ENCODE measurements at regions not wholly inside any gene's neighbourhood (a gene's known extent, or its start where the extent isn't known, plus 50 kb on each side); places are given as distances from the start of the nearest gene placed in this dataset.

GRCh38 chrX:23598575-23598974, 68.7 kb upstream of the PRDX4 start (continued):
- no peak for TF ChIP-seq ZNF274 (IDR thresholded peaks at IDR 0.05; ENCODE audit: borderline replicate concordance, low read depth, low read length)
- TF ChIP-seq IRF2 (CRISPR knock-in tag; IDR thresholded peaks at IDR 0.05), result no peak
- TF ChIP-seq PPARD (CRISPR knock-in tag; IDR thresholded peaks at IDR 0.05), result no peak
- no peak for TF ChIP-seq ZNF311 (CRISPR knock-in tag; IDR thresholded peaks at IDR 0.05)
- TF ChIP-seq SAFB (IDR thresholded peaks at IDR 0.05; ENCODE audit: borderline replicate concordance, low read depth, low read length), result no peak

DNA sequence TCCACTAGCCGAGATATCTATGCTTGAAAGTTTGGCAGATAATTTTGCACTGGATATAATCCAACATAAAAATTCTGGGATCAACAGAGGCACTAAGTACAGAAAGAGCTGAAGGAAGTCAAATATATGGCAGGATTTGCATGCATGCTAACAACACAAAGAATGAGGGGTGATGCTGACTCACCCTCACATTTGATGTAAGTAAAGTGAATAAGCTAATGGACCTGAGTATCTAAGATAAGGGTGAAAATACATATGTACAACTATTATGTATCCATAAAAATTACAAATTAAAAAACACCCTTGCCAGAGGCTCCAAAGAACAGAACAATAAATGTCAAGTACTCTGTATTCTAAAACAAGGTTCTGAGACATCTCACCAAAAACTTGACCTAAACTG, 63.8 kb upstream of the PRDX4 start:
- FAIRE-seq, result no peak
- CTCF ChIA-PET (ENCODE audit: low intra/inter-chr PET ratio), result no interaction called here
- no TSS peak for BruUV-seq (replicated peaks)

More for the DNA sequence above, 63.8 kb upstream of the PRDX4 start:
- Histone ChIP-seq H3K79me2 (ENCODE audit: control insufficient read depth, insufficient read depth, low read length) (no peaks in the 10 kb centered on the region), H2AFZ (ENCODE audit: low read depth, low read length) (no peak overlapping the region), H3K9ac (ENCODE audit: insufficient read depth in 1 of 2, low read depth in 2 of 2, low read length in 2 of 2) (no peak overlapping the region), H3K9me1 (ENCODE audit: control insufficient read depth, insufficient read depth, low read length) (no peaks in the 10 kb centered on the region), H3K4me1 (replicated peaks in 1 of 2; ENCODE audit: control insufficient read depth in 2 of 2, insufficient read depth in 2 of 2, low read length in 2 of 2) (no peaks in the 10 kb centered on the region), H3K4me2 (ENCODE audit: insufficient read depth, low read length) (no peak overlapping the region), H3K36me3 (ENCODE audit: control insufficient read depth, insufficient read depth, low read length) (no peaks in the 10 kb centered on the region), H3K9me3 (replicated peaks; ENCODE audit: control insufficient read depth, insufficient read depth, low read depth, low read length) (no peaks in the 10 kb centered on the region), H3K27me3 (ENCODE audit: control insufficient read depth in 2 of 2, insufficient read depth in 2 of 2, low read length in 2 of 2) (no peaks in the 10 kb centered on the region), H4K20me1 (replicated peaks; ENCODE audit: control insufficient read depth, insufficient read depth, low read length) (no peaks in the 10 kb centered on the region), H3K27ac (ENCODE audit: extremely low read depth, low read depth, low read length) (no peak overlapping the region), H3K4me3 (no peak overlapping the region)
- in situ Hi-C loops (cut with MboI), result no loop called here
- POLR2A ChIA-PET, result no interaction called here
- intact Hi-C loops (cut with micrococcal nuclease), result no loop called here
- WGBS (ENCODE audit: insufficient coverage, low coverage, missing lambda C conversion rate), result 0% methylated on average over 1 of the region's 1 CpG
- TF ChIP-seq ZNF41 (CRISPR knock-in tag; conservative IDR thresholded peaks at IDR 0.05), result no peak
- no peak for TF ChIP-seq RCOR1 (IDR thresholded peaks at IDR 0.05; ENCODE audit: borderline replicate concordance in 1 of 2, low read depth in 2 of 2, low read length in 2 of 2)
- TF ChIP-seq PHB (CRISPR knock-in tag; IDR thresholded peaks at IDR 0.05), result no peak
- ATAC-seq, result no peak
- DNase-seq (ENCODE audit: extremely low read depth in 1 of 4, low spot score in 3 of 4), result no peak

Measured in K562 (cell line).